ENCODE measurements at regions not wholly inside any gene's neighbourhood (a gene's known extent, or its start where the extent isn't known, plus 50 kb on each side); places are given as distances from the start of the nearest gene placed in this dataset.

- Histone ChIP-seq H3K27me3 (no peaks in the 10 kb centered on the region), H3K4me3 (no peak overlapping the region), H3K9me3 (no peaks in the 10 kb centered on the region), H3K4me1 (no peaks in the 10 kb centered on the region), H3K27ac (no peak overlapping the region), H3K36me3 (no peaks in the 10 kb centered on the region), H3K9ac (ENCODE audit: low read depth in 2 of 2, low read length in 2 of 2) (no peak overlapping the region)
- DNase-seq, result no peak
- intact Hi-C loops (cut with DNase I), result no loop called here
- TF ChIP-seq CTCF (IDR thresholded peaks at IDR 0.05), result no peak
These were observed 626.0 kb downstream of the RNF144B start for GRCh38 chr6:19013026-19013705.

- H3K4me3 ChIP-seq, result no peak overlapping the region
- no peaks in the 10 kb centered on the region for H3K9me3 ChIP-seq
- DNase-seq, result no peak
- no peaks in the 10 kb centered on the region for H3K27me3 ChIP-seq
- TF ChIP-seq CTCF (IDR thresholded peaks at IDR 0.05), result no peak
- no peaks in the 10 kb centered on the region for H3K36me3 ChIP-seq
- H3K4me1 ChIP-seq, result no peaks in the 10 kb centered on the region
- no peak overlapping the region for H3K27ac ChIP-seq
- intact Hi-C loops (cut with DNase I), result no loop called here
- H3K9ac ChIP-seq (ENCODE audit: low read depth in 2 of 2, low read length in 2 of 2), result no peak overlapping the region
These were observed 637.6 kb downstream of the RNF144B start for GRCh38 chr6:19024737-19025136.

- H3K9ac ChIP-seq (ENCODE audit: low read depth in 2 of 2, low read length in 2 of 2), result no peak overlapping the region
- H3K4me1 ChIP-seq, result no peaks in the 10 kb centered on the region
- DNase-seq, result no peak
- H3K9me3 ChIP-seq, result no peaks in the 10 kb centered on the region
- H3K27me3 ChIP-seq, result no peaks in the 10 kb centered on the region
- intact Hi-C loops (cut with DNase I), result no loop called here
- no peak overlapping the region for H3K4me3 ChIP-seq
- no peak overlapping the region for H3K27ac ChIP-seq
- no peaks in the 10 kb centered on the region for H3K36me3 ChIP-seq
- TF ChIP-seq CTCF (IDR thresholded peaks at IDR 0.05), result no peak
These were observed 641.1 kb downstream of the RNF144B start for GRCh38 chr6:19028201-19028600.

- no peak for TF ChIP-seq CTCF (IDR thresholded peaks at IDR 0.05)
- DNase-seq, result no peak
- Histone ChIP-seq H3K9me3 (no peaks in the 10 kb centered on the region), H3K36me3 (no peaks in the 10 kb centered on the region), H3K27ac (no peak overlapping the region), H3K9ac (ENCODE audit: low read depth in 2 of 2, low read length in 2 of 2) (no peak overlapping the region), H3K4me1 (no peaks in the 10 kb centered on the region), H3K27me3 (no peaks in the 10 kb centered on the region), H3K4me3 (no peak overlapping the region)
- intact Hi-C loops (cut with DNase I), result no loop called here
These were observed 645.6 kb downstream of the RNF144B start for GRCh38 chr6:19032591-19033295.

- no peak overlapping the region for H3K9ac ChIP-seq (ENCODE audit: low read depth in 2 of 2, low read length in 2 of 2)
- H3K36me3 ChIP-seq, result no peaks in the 10 kb centered on the region
- no peak for TF ChIP-seq CTCF (IDR thresholded peaks at IDR 0.05)
- no peaks in the 10 kb centered on the region for H3K27me3 ChIP-seq
- H3K4me1 ChIP-seq, result no peaks in the 10 kb centered on the region
- H3K4me3 ChIP-seq, result no peak overlapping the region
- DNase-seq, result no peak
- no peaks in the 10 kb centered on the region for H3K9me3 ChIP-seq
- intact Hi-C loops (cut with DNase I), result no loop called here
- H3K27ac ChIP-seq, result no peak overlapping the region
These were observed 646.5 kb downstream of the RNF144B start for GRCh38 chr6:19033683-19034082.
